ENCODE measurements at regions not wholly inside any gene's neighbourhood (a gene's known extent, or its start where the extent isn't known, plus 50 kb on each side); places are given as distances from the start of the nearest gene placed in this dataset.

DNA sequence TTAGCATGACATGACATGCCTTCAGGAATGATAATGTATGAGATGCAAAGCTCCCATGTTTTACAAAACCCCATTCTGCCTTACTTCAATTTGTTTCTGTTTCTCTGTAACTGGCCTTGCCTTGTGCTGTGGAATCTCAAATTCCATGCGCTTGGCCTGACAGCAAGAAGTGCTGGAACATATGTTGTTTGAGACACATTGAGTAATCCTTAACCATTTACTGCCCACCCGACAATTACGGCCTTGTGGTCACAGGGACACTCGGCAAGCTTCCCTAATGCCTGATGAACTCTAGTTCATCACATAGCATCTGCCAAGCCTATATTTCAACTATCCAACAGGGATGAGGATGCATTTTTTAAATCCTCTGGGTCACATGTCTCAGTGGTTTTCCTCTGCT lies 226.4 kb upstream of the CASK start:
- DNase-seq: no peak

DNA sequence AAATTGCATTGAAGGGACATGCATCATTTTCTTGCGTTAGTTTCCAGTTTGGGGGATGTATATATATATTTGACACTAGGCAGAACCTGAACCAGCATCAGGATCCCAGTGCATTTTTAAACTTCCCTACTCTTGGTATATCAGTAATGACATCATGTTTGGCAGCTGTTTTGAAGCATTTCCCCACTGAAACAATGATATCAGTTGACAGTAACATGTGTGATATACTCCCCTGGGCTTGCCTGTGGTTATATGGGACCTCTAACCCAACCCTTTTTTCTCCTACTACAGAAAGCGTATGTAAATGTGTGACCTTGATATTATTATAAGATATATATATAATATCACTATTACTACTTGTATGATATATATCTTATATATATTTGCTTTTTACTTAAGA lies 225.9 kb upstream of the CASK start:
- DNase-seq: no peak

DNA sequence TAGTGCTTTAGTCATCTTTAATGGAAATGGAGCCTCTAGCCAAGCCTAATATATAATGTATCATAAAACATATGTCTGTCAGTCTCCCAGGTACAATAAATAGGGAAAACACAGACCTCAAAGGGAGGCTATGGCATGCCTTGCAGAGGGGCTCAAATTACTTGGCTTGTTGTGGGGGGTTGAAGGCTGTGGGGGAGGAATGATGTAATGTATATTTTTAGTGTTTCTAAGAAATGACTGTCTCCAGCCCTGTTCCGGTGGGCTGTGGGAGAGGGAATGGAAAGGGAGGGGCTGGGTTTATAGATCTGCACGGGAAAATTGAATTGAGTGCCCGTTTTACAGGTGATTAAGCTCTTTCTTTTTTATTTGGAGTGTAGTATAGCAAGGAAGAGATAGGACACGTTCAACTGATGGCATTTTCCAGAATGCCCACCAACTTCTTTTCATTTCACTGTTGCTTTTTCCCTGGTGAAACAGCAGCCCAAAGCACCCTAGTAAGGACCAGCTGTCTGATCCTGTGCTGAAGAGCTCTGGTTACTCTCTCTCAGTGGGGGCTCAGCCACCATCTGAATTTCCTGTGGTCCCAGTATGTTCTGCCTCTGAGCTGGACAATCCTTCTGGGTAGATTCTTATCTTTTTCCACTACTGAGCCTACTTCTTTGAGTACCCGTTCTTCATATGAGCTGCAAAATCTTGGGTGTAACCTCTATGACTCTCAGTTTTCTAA lies 220.7 kb upstream of the CASK start:
- no peak for DNase-seq

GRCh38 chrX:42140320-42140719 lies 217.0 kb upstream of the CASK start:
- no peak for DNase-seq

DNA sequence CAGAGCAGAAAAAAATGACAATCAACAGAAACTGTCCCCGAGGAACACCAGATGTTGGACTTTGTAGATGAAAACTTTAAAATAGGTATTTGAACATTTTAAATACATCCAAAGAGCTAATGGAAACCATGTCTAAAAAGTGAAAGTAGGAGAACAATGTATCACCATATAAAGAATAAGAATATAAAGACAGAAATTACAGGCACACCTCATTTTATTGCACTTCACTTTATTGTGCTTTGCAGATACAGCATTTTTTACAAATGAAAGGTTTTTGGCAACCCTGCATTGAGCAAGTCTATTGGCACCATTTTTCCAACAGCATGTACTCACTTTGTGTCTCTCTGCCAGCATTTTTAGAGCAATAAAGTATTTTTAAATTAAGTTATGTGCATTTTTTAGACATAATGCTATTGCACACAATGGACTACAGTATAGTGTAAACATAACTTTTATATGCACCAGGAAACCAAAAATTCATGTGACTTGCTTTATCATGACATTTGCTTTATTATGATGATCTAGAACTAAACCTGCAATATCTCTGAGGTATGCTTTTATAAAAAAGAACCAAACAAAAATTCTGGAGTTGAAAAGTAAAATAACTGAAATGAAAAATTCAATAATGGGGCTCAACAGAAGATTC lies 212.4 kb upstream of the CASK start:
- no peak for DNase-seq

- no peak for DNase-seq
Observed at GRCh38 chrX:42131856-42132255, 208.5 kb upstream of the CASK start.

- DNase-seq: no peak
Observed at GRCh38 chrX:42129022-42129940, 205.9 kb upstream of the CASK start.

- no peak for DNase-seq
Observed at GRCh38 chrX:42128587-42128986, 205.2 kb upstream of the CASK start.

DNA sequence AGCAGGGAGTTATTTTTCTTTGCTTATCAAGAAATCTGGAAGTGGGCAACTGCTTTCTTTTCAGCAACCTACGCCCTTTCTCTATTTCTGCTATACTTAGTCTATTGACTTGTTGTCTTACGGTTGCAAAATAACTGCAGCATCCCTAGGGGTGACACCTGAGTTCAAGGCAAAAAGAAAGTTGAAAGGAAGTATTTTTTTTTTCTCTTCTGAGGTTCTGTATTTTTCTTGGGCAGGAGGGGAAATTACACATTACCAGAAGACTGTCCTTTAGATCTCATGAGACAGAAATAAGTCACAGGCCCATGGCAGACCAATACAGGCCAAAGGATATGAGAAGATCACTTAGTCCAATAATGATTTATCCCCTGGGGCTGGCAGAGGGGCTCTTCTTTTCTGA lies 204.7 kb upstream of the CASK start:
- no peak for DNase-seq

DNA sequence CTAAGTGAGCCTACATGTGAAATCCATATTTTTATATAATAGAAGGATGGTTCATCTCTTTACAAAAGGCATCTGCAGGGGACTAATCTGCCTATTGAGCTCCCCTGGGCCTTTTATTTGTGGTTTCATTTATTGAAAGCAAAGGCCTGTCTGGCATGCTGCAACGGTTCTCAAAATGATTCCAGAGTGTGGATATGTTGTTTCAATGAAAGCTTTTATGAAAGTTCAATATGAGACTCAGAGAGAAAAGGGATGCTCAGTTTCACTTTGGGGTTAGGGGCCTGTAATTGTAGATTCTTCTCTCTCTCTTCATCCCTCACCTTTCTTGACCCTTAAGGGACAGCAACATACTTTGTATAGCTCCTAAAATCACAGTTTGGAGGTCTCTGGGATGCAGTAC lies 204.2 kb upstream of the CASK start:
- no peak for DNase-seq

- no peak for DNase-seq
Observed at GRCh38 chrX:42123369-42123768, 200.0 kb upstream of the CASK start.

GRCh38 chrX:42119076-42119475 lies 195.7 kb upstream of the CASK start:
- no peak for DNase-seq

GRCh38 chrX:42117318-42117717 lies 194.0 kb upstream of the CASK start:
- DNase-seq: no peak

DNA sequence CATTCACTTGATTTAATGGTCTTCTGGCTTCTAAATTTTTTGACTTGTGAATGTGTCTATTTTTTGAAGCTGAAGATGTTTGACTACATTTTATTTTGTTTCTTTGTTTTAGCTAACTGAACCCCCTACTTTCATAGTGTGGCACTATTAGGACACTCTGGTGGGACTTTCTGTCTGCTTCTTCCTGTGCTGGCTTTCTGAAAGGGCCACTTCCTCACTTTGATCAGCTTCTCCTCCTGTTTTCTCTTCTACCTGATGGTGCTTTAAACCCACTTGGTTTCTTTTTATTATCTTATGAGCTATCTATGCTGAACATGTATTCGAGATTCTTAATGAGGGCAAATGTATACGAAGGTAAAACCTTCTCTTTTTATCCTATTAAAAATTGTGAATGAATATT lies 186.1 kb upstream of the CASK start:
- DNase-seq: no peak

GRCh38 chrX:42107495-42108488 lies 184.4 kb upstream of the CASK start:
- DNase-seq: peak; percentile 3 to 4

DNA sequence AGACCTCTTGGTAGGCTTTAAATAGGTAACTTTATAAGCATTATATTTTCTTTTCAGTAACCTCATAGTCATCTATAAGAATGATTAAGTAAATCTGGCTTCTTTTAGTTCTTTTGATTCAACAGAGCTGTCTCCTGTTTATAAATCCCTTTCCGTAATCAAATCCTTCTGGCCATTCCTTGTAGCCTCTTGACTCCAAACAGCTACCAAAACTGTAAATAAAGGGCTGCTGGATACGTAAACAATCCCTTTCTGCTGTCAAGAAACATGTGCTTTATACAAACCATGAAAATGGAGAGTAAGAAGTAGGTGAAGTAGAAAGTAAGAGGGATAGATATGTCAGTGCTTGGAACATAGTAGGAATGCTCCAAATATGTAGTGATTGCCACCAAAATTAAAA lies 183.2 kb upstream of the CASK start:
- no peak for DNase-seq

GRCh38 chrX:42102586-42103282 lies 179.4 kb upstream of the CASK start:
- no peak for DNase-seq

DNA sequence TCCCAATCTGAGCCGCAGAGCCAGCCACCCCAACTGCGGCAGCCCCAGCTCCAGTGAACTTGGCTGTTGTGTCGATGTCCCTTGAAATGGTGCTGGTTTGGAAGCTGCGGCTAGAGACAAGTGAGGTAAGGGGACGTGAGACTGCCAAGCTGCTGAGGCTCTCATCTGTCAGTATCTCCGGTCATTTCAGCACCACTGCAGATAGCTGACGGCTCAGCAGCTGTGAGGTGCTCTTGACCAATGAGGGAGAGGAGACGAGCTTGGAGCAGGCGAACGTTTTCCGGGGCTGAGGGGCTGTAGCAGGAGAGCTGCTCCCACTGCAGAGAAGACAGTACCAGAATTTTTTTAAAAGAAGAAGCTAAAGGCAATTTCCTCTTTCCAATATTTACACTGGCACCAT lies 175.5 kb upstream of the CASK start:
- DNase-seq: no peak

DNA sequence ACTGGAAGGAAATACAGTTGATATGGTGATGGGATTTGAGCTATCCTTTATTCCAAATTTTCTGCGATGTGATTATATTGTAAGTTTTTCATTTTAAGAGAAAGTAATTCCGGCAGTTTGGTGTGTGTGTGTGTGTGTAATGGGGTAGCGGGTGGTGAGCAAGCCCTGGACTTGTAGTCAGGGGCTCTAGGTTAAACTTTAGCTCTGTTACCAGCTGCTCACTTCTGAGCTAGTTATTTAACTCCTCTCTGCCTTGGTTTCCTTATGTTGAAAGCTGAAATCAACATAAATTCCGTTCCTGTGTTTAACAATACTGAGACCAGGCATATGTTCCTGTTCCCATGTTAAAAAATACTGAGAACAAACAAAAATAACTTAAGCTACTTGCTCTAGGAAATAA lies 174.1 kb upstream of the CASK start:
- DNase-seq: no peak

DNA sequence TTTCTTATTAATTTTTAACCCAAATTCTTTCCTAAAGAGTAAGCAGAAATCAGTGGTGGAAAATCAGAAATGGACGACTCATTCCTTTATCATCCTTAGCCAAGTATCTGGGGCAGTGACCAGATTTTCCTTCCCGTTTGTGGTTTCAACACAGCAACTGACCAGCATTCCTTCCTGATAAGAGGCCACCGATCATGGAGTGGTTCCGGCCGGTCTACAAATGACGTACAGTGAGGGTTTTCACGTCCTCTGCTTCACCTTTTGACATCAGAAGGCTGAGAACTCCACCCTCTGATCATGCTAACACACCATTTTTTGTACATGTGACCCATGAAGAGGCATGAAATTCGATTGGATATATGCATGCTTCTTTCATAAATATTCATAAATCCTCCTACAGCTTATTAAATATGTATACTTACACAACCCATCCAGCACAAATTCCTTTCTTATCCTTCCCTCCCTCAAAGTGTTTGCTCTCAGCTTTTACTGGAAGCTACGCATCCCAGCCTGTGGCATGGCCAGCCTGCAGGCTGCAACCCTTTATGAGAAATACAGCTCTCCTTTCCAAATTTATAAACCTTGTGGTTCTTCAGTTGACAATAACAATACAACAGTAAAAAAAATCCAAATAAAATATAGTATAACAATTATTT lies 173.0 kb upstream of the CASK start:
- no peak for DNase-seq

- DNase-seq: no peak
Observed at GRCh38 chrX:42094218-42094617, 170.9 kb upstream of the CASK start.
